GM11168 (cell line): ENCODE measurements at regions not wholly inside any gene's neighbourhood (a gene's known extent, or its start where the extent isn't known, plus 50 kb on each side); places are given as distances from the start of the nearest gene placed in this dataset.

Source experiments
- in situ Hi-C: fragments of 300-500 bp; cut with MboI; formaldehyde crosslinking; loops from one replicate; pipeline ENCODE4 v1.12.0; 2022; ENCODE audit warnings: low sequenced_read_pairs; ENCODE audit not compliant: unreplicated experiment

DNA sequence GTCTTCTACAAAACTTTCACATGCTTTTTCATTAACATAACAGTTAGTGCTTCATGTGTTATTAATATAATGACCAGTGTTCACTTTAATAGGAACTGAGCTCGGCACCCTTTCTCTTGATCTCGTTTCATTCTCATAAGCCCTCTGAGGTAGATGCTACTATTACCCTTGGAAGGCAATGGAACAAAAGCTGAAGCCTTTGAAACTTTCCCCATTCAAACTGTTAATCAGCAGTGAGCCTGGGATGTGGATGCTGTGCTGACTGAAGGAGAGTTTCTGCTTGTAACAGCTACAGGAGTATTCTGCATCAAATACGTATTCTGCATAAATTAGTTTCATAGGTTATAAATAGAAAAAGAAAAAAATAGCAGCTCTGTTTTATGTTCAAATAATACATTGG, 904.0 kb upstream of the CDH2 start:
- in situ Hi-C loops = no loop called here

DNA sequence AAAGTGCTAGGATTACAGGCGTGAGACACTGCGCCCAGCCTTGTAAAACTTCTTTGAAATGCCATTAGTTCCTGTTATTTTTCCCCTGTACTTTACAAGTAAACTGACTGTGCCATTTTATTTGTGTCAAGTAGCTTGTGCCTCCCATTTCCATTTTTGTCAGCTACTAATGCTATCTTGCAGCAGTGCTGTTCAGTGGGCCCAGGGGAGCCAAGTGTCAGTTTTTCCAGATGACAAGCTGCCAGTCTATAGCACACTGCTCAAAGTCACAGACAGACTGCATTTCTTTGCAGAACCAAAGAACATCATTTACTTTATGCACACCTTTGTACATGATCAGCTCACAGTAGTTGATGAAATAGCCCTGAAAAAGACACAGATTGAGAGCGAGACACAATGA, 901.3 kb upstream of the CDH2 start:
- in situ Hi-C loops = no loop called here

DNA sequence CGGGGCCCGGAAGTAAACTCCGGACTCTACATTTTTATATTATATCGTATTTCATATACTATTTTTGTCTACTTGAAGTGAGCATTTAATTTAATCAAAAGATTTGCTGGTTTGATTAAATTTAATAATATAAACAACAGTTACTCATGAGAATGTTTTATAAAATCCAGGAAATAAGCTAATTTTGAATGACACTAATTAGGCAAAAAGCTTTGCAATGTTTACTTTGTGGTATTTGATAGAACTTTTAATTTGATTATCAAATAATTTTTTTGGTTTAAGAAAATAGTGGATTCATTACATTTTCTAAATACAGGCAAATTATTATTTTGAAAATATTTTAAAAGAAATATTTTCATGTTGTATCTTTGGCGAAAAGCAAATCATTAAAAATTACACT, 900.4 kb upstream of the CDH2 start:
- in situ Hi-C loops = no loop called here

DNA sequence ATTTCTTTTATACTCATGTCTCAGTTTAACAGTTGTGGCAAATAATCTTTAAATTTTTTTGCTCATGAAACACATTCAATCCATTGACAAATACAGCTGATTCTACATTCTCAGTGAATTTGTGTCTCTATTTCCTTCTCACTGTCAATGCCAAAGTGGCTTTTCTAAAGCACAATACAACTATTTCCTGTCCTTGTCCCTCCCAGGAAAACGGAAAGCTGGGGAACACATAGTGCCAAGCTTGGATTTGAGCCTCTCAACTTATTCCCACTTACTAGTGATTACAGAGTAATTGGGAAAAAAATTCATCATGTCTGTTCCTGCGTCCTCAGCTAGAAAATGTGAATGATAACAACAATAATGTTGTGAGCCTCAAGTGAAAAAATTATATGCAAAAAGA, 899.7 kb upstream of the CDH2 start:
- in situ Hi-C loops = no loop called here

DNA sequence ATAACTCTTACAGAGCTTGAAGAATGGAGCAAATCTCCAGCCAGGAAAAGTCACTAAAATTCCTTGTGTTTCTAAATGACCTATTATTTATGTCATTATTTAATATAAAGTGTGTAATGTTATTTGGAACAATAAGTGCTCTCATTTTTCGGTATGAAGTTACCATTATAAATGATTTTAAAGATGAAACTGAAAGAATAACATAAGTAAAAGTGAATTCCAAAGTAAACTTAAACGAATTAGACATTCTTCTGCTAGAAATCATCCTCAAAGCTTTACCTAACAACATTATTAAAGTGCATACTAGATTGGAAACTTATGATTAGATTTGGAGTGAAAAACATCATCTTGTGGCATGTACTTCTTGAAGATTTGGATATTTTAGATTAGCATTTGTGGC, 897.2 kb upstream of the CDH2 start:
- in situ Hi-C loops = no loop called here

DNA sequence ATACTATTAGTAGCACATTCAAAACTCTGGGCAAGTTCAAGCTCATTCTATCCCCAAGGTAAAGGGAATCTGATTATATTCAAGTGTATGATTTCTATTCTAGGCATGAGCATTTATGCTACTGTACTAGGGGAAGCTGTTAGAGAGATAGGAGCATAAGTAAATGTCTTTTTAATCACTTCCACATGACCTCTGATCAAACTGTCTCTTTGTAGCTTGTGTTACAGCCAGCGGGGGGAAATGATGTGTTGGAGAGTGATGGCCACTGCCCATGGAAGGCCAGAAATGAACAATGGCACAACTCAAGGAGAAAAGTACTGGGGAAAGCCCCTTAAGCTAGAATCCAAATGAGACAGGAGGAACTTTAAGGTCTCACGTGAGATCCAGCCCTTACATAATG, 894.9 kb upstream of the CDH2 start:
- in situ Hi-C loops = no loop called here

DNA sequence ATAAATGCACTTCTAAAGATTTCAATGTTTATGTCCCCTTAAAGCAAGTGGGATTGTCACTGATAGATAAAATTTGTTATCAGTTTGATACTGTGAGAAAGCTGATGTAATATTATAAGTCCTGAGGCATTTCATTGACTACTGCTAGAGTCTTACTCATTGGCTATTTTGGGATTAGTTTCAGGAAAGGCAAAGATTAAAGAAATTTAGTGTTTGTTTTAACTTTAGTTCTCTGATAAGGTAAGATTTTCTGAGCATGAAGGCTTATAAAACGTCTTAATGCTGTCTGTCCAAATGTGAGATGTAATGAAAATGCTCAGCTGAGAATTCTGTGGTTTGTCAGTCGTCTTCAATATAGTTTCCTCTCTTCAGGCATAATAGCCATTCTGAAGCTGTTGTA, 886.4 kb upstream of the CDH2 start:
- in situ Hi-C loops = no loop called here

DNA sequence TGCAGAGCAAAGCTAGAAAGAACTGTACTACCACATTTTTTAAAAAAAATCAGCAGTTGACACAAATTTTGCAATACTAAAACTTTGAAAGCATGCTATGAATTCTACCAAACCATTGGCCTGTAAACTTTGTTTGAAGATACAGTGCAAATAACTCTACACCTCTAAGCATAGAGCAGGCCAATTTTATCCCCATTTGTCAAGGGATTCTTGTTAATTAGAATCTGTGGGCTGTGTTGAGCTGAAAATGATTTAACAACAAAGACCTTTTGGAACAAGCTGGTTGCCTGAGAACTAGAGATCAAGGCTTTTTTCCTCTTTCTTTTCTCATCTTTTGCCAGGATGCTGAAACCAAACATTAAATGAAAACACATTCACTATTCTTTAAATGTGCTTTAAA, 886.0 kb upstream of the CDH2 start:
- in situ Hi-C loops = no loop called here

DNA sequence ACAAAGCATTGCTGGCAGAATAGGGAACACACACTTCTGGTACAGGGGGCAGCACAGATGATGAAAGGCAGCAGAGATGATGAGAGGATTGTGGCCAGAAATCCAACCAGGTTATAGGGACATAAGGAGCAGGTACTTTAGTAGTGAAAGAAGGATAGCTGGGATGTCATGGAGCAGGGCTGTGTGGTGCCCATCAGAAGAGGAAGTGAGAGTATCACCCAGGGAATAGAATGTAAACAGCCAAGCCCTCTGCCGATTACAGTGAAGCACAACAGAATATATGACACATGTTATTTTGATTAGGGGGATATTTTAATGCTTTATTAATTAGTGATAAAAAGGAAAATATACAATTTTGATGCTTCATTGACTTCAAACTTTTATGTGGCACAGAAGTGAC, 883.4 kb upstream of the CDH2 start:
- in situ Hi-C loops = no loop called here

DNA sequence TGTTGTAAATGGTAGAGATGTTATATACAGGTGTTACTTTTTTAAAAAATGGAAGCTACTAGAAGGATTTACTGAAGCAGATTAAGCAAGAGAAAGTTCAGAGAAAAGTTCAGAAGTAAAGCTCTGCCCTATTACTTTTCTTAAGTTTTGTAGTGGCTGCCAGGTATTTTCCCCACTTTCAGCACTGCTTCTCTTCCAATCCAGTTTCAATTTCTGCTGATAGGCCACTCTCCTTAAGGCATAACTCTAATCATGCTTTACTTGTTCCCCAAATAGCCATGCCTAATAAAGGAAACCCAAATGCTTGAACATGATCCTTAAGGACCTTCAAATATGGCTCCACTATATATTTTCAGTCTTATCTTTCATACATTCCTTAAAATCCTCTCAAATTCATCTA, 880.8 kb upstream of the CDH2 start:
- in situ Hi-C loops = no loop called here

DNA sequence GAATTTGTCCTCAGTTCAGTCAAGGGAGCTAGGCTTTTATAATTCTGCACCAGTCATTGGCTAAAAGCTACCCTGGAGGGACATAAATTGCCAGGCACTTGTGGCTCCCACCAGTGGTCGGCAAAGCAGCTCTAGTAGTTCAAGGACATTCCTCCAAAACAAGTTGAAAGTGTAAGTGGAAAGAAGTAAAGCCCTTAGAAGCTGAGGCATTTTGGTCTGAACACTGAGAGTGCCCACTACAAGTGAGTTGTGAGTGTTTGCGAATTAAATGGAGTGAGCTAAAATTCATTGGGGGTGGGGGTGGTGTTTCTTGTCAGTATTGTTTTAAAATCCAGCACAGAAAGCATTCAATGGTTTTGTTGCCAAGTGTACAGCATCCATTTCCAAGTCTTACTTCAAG, 879.9 kb upstream of the CDH2 start:
- in situ Hi-C loops = no loop called here

DNA sequence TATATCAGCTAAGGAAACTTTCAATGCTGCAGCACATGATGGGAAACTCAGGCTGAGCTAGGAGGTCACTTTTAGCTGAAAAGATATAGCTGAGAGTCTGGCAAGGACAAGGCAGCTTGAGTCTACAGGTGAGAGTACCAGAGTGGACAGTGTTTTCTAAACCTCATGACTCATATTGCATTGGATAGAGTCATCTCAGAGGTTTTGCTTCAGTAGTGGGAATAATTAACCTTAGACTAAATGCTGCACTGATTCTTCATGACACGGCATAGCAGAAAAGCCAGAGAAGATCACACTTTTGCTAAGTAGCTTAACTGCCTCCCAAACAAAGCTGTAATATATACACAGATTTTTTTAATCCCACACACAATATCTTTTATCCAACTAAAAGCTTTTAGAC, 865.0 kb upstream of the CDH2 start:
- in situ Hi-C loops = no loop called here

DNA sequence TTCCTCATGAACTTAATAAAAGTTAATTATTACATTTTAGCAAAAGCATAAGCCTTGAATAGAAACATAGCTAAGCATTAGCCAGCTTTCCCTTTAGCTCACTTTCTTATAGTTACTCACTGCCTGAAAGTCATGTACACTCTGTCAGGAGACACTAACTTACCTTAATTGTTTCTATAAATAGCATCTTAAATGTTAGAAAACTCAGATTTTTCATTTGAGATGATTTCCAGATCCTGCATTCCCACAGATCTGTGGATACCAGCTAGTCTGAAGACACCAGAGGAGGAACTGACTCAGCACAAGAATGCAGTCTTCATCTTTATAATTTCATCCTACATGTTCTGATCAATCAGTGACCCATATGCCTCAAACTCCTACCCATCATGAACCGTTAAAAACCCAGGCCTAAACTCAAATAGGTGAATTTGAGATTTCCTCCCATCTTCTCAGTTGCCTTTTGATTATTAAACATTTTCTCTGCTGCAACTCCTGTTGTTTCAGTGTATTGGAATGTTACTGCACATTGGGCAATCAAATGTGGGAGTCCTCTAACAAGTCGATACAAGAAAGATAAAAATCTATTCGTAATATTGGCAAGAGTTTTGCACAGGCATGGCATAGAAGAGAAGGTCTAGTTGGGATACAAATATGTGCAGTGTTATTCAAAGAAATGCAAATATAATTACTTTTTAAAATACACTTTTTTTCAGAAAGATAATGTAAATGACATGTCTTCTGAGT, 857.4 kb upstream of the CDH2 start:
- in situ Hi-C loops = no loop called here

DNA sequence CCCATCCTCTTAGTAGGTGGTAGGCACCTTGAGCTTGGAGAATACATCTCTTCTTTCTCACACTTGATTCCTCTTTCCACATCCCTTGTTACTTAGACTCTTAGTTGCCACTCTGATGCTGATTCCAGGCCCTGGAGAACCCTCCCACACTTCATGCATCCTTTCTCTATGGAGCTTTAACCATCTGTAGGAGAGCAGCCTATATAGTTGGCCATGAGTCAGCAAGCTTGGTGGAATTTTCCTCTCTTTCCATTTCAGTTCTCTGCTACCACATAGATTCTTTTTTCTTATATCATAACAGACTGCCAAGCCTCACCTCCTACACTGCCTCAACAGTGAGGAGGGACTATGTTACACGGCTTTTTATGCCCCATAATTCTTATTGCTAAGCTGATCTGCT, 851.6 kb upstream of the CDH2 start:
- in situ Hi-C loops = no loop called here

DNA sequence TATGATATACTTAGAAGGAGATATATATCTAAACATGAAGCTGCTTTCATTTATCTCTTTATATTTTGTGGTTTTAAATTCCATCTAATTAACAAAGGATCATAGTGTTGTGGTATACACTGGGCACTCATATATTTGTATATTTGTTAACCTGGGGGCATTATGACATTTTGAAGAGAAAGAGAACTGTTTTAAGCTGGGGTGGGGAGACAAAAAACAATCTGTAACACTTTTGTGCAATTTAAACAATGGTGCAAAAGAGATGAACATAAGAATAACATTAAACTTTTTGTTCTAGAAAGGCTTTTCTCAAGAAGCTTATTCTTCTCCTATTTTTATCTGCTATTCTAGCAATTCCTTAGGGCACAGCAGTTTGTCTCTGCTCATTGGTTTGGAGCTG, 842.0 kb upstream of the CDH2 start:
- in situ Hi-C loops = no loop called here

DNA sequence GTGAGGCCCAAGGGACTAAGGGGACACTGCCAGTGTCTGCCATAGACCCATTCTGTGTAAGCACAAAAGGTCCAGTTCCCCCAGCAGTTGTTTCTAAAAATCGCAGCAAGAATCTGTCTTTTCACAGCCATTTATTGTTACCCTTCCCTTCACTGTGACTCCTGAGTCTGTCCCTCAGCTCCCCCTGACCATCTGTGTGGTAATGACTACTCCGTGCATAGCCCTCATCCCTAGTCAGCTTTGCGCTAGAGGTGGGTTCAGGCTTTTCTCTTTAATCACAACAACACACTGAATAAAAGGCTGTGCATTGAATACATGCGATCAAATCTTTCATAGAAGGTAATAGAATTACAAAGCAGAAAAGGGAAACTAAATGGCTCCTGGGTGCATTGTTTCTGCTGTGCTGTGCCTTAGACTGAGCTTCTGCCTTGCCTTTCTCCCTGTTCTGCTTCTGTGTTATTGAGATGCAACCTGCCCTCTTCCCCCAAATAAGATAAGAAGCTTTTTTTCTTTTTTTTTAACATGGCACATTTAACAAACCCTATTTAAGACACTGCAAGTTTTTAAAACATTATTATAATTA, 836.0 kb upstream of the CDH2 start:
- in situ Hi-C loops = no loop called here

DNA sequence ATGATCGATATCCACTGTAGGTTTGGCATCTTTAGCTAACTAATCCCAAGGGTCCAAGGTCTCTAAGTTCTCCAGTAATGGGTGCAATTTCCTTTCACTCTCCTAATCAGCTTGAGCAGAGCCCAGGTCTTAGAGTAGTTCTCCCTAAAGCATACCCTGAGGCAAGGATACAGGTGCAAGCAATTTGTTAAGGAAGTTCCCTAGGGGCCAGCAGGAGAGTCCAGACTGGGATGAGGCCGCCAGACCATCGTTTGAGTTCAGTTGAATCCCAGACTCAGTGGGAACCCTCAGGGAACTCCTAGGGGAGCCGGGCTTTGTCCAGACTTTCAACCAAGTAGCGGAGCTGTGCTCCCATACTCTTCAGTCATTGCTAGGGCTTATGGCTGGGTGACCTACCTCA, 835.4 kb upstream of the CDH2 start:
- in situ Hi-C loops = no loop called here

DNA sequence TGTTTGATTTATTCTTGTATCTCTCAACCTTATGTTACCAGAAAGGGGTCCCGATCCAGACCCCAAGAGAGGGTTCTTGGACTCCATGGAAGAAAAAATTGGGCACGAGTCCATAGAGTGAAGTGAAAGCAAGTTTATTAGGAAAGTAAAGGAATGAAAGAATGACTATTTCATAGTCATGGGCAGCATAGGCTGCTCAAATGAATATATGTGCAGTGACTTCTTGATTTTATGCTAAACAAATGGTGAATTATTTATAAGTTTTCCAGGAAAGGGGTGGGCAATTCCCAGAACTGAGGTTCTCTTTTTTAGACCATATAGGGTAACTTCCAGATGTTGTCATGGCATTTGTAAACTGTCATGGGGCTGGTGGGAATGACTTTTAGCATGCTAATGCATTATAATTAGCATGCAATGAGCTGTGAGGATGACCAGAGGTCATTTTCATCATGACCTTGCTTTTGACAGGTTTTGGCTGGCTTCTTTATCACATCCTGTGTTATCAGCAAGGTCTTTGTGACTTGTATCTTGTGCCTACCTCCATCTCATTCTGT, 832.4 kb upstream of the CDH2 start:
- in situ Hi-C loops = no loop called here

DNA sequence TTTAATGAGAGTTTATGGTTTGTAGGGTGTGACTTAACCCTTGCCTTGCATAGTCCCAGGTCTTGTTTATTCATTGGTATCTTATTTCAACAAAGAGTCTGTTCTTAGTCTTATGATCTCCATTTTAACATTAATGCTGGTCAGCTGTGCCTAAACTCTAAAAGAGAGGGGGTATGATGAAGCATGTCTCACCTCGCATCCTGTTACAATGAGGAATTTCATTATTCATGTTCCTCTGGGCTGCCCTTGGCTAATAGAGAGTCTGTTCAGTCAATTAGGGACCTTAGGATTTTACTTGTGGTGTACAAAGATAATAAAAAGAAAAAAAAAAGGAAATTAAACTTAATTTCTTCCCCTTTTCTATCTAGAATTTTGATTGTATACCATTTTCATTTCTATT, 831.9 kb upstream of the CDH2 start:
- in situ Hi-C loops = no loop called here

DNA sequence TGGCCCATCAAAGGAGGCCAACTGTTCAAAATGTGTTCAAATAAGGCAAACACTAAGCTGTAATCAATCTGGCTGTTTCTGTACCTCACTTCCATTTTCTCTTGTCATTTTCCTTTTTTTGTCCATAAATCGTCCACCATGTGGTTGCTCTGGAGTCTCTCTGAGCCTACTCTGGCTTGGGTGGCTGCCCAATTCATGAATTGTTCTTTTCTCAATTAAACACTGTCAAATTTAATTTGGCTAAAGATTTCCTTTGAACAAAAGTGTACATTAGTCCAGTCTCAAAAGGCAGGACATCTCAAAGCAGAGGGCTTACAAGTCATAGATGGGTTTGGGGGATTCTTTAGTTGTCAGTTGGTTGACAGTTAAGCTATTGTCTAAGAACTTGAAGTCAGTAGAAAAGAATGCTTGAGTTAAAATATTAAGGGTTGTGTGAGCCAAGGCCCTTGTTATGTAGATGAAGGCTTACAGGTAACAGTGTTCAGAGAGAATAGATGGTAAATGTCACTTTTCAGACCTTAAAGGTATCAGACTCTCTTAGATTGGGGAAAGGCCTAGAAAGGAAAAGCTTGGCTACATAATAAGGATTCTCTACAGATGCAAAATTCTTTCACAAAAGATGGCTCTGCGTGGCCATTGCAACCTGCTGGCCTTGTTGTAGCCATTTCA, 831.2 kb upstream of the CDH2 start:
- in situ Hi-C loops = no loop called here

DNA sequence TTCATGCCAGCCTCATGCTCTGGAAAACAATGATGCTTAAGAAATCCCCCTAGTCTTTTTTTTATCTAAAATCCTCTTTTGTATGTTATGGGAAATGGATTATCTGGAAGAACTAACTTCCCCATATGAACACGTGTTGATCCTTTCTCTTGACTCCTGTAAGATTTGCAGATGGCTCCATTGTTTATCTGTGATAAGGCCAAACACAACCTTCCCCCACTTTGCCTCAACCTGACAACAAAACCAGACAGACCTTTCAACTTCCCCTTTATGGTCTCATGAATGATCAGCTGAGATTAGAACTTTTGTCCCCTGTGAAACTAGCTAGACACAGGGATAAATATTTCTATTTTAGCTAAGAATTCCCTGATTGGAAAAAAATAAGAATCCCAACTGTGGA, 828.0 kb upstream of the CDH2 start:
- in situ Hi-C loops = no loop called here

DNA sequence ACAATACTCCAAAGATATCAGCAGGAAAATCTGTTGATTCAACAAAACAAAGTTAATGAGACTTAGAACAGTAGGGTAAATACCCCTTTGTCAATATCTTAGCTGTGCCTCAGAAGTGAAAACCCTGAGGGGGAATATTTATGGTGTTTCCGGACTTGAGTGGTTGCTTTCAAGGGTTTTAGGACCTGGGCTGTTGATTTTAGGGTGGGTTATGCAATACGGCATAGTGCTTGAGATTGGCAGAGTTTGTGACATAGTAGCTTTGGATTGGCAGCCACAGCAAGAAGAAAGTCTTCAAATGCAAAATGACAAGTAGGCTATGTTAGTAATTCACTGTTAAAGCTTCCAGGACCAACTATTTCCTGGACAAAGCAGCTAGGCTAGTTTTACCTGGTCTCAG, 826.3 kb upstream of the CDH2 start:
- in situ Hi-C loops = no loop called here
